IMR-90 (cell line): ENCODE measurements at regions not wholly inside any gene's neighbourhood (a gene's known extent, or its start where the extent isn't known, plus 50 kb on each side); places are given as distances from the start of the nearest gene placed in this dataset.

Experiments
- ATAC-seq: fragments of 200-7000 bp; cut with Tn5 transposase; 2 replicates; pipeline ENCODE4 v1.9.1; 2020; ENCODE audit warnings: low read depth, mild to moderate bottlenecking, moderate library complexity
- BruUV-seq: library from RNA; stranded (reverse); fragments of 400-500 nt; replicated peaks from 2 replicates; lab custom pipeline; 2021; lab: Mats Ljungman, UMichigan
- CTCF ChIA-PET: fragments of 300-600 bp; formaldehyde crosslinking; extraction: SDS; loops from one replicate; lab custom pipeline; 2021; ENCODE audit warnings: antibody characterized with exemption; lab: Yijun Ruan, JAX
- POLR2A ChIA-PET: fragments of 300-600 bp; sonication (Branson Sonifier 250); formaldehyde crosslinking; loops from one replicate; lab custom pipeline; 2022; ENCODE audit warnings: antibody characterized with exemption; ENCODE audit not compliant: unreplicated experiment; lab: Charles Lee
- DNase-seq: peaks from one replicate; pipeline ENCODE4 v3.0.0; 2013
- H2AFZ ChIP-seq: replicated peaks from 2 replicates; pipeline ENCODE3; 2013; ENCODE audit warnings: low read length, mild to moderate bottlenecking; ENCODE audit not compliant: poor library complexity
- H2AK5ac ChIP-seq: 2 replicates; pipeline ENCODE4 v1.6.1; 2013; ENCODE audit warnings: low read depth, low read length, inconsistent platforms
- H2AK9ac ChIP-seq: replicated peaks from 2 replicates; pipeline ENCODE3; 2013; ENCODE audit warnings: mild to moderate bottlenecking, low read depth, low read length, moderate library complexity; ENCODE audit not compliant: poor library complexity
- H2BK120ac ChIP-seq: 2 replicates; pipeline ENCODE4 v1.6.1; 2013; ENCODE audit warnings: low read depth, low read length, inconsistent platforms
- H2BK15ac ChIP-seq: 3 replicates; pipeline ENCODE4 v1.6.1; 2013; ENCODE audit warnings: low read depth, low read length, inconsistent platforms
- H2BK20ac ChIP-seq: 2 replicates; pipeline ENCODE4 v1.6.1; 2013; ENCODE audit warnings: low read depth, mild to moderate bottlenecking, inconsistent platforms, low read length, moderate library complexity
- H2BK5ac ChIP-seq: 2 replicates; pipeline ENCODE4 v1.6.1; 2013; ENCODE audit warnings: mild to moderate bottlenecking, low read depth, low read length, inconsistent platforms; ENCODE audit not compliant: poor library complexity, severe bottlenecking
- H3K14ac ChIP-seq: replicated peaks from 2 replicates; pipeline ENCODE4 v1.6.1; 2013; ENCODE audit warnings: low read depth, low read length, inconsistent platforms
- H3K18ac ChIP-seq: 2 replicates; pipeline ENCODE4 v1.6.1; 2013; ENCODE audit warnings: low read depth, low read length, control low read depth
- H3K23ac ChIP-seq: 2 replicates; pipeline ENCODE4 v1.6.1; 2013; ENCODE audit warnings: low read depth, low read length, inconsistent platforms
- H3K27ac ChIP-seq: 2 replicates; pipeline ENCODE4 v1.5.1; 2013; ENCODE audit warnings: mild to moderate bottlenecking, control low read depth, low read length; ENCODE audit not compliant: insufficient read depth
- H3K27me3 ChIP-seq: 2 replicates; pipeline ENCODE4 v1.6.1; 2013; ENCODE audit warnings: low read length; ENCODE audit not compliant: control insufficient read depth, insufficient read depth
- H3K36me3 ChIP-seq: 2 replicates; pipeline ENCODE4 v1.6.1; 2013; ENCODE audit warnings: low read length, mixed read lengths; ENCODE audit not compliant: control insufficient read depth, insufficient read depth
- H3K4ac ChIP-seq: 2 replicates; pipeline ENCODE4 v1.6.1; 2013; ENCODE audit warnings: low read depth, low read length, inconsistent platforms
- H3K4me1 ChIP-seq: 2 replicates; pipeline ENCODE4 v1.6.1; 2013; ENCODE audit warnings: low read length, mixed read lengths; ENCODE audit not compliant: control insufficient read depth, insufficient read depth
- H3K4me2 ChIP-seq: 2 replicates; pipeline ENCODE4 v1.6.1; 2013; ENCODE audit warnings: low read depth, mild to moderate bottlenecking, control low read depth, low read length, moderate library complexity
- H3K4me3 ChIP-seq: 2 replicates; pipeline ENCODE4 v1.5.1; 2013; ENCODE audit warnings: low read depth, mild to moderate bottlenecking, control low read depth, low read length, moderate library complexity; ENCODE audit not compliant: insufficient read depth
- H3K56ac ChIP-seq: 2 replicates; pipeline ENCODE4 v1.6.1; 2013; ENCODE audit warnings: low read length, inconsistent platforms; ENCODE audit not compliant: insufficient read depth; ENCODE audit errors: extremely low read depth
- H3K79me1 ChIP-seq, 2 experiments: 2 replicates each; pipeline ENCODE4 v1.6.1; 2013; ENCODE audit warnings: low read length in 2 of 2, inconsistent platforms in 1 of 2, low read depth in 1 of 2
- H3K9ac ChIP-seq: 2 replicates; pipeline ENCODE4 v1.6.1; 2013; ENCODE audit warnings: low read depth, low read length, control low read depth
- H3K9me1 ChIP-seq: 2 replicates; pipeline ENCODE4 v1.6.1; 2013; ENCODE audit warnings: low read length, inconsistent platforms; ENCODE audit not compliant: insufficient read depth
- H3K9me3 ChIP-seq: 2 replicates; pipeline ENCODE4 v1.6.1; 2013; ENCODE audit warnings: low read length; ENCODE audit not compliant: control insufficient read depth, insufficient read depth
- H4K20me1 ChIP-seq: 2 replicates; pipeline ENCODE4 v1.6.1; 2013; ENCODE audit warnings: low read length, inconsistent platforms; ENCODE audit not compliant: insufficient read depth
- H4K5ac ChIP-seq: 2 replicates; pipeline ENCODE4 v1.6.1; 2013; ENCODE audit warnings: mild to moderate bottlenecking, low read depth, low read length, control low read depth
- H4K8ac ChIP-seq, 2 experiments: 2 replicates each; pipeline ENCODE4 v1.6.1; 2013; ENCODE audit warnings: low read depth in 2 of 2, low read length in 2 of 2, control low read depth in 1 of 2, inconsistent platforms in 1 of 2
- H4K91ac ChIP-seq: 2 replicates; pipeline ENCODE4 v1.6.1; 2013; ENCODE audit warnings: low read depth, low read length, inconsistent platforms; ENCODE audit not compliant: insufficient read depth
- FOS ChIP-seq: fragments of 150-350 bp; IDR thresholded peaks from 2 replicates; pipeline ENCODE4 v1.6.1; 2016; ENCODE audit warnings: low read depth, low read length
- POLR2A ChIP-seq: IDR thresholded peaks from 2 replicates; pipeline ENCODE4 v1.6.1; 2012; ENCODE audit warnings: mild to moderate bottlenecking, low read depth, low read length
- RAD21 ChIP-seq: IDR thresholded peaks from 2 replicates; pipeline ENCODE4 v1.6.1; 2012; ENCODE audit warnings: low read length, improper control_type of control experiment
- SMC3 ChIP-seq: fragments of 150-350 bp; IDR thresholded peaks from 2 replicates; pipeline ENCODE4 v1.6.1; 2016; ENCODE audit warnings: low read depth, mild to moderate bottlenecking, antibody characterized with exemption, low read length, moderate library complexity
- WGBS, 2 experiments: methylation state at CpG; one replicate each; pipeline versions ENCODE4 v1.1.5 to v1.1.7; 2013; ENCODE audit warnings: missing lambda C conversion rate in 2 of 2; ENCODE audit not compliant: insufficient read length in 1 of 2; ENCODE audit errors: extremely low coverage in 2 of 2; 5-methylcytosine and 5-hydroxymethylcytosine counted together
- dilution Hi-C: fragments of 300-500 bp; cut with HindIII; formaldehyde crosslinking; loops from one replicate; pipeline ENCODE4 v1.14.3; 2018; ENCODE audit warnings: low sequenced_read_pairs; ENCODE audit not compliant: unreplicated experiment
- in situ Hi-C: fragments of 300-500 bp; cut with MboI; formaldehyde crosslinking; loops from 3 replicates; pipeline ENCODE4 v1.14.3; 2019; ENCODE audit warnings: low sequenced_read_pairs, inconsistent platforms, mixed read lengths
- intact Hi-C: fragments of 100-400 bp; cut with micrococcal nuclease; formaldehyde crosslinking; loops from 2 replicates; pipeline ENCODE4 v1.10.0; 2022

DNA sequence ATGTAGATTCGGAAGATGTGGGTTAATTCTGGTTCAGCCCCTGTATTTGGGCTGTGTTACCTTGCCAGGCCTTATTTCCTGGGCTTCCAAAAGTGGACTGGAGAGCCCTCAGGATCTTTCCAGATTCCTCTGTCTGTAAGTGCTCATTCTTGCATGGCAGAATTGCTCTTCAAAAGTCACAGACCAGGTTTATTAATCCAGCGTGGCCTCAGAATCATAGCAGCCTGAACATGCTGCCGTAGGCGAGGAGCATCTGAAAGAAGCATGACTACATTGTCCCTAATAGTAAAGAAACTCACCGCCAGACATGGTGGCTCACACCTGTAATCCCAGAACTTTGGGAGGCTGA, 307.8 kb downstream of the GADD45G start:
- H3K36me3 ChIP-seq = no peaks in the 10 kb centered on the region
- H3K9ac ChIP-seq = no peak overlapping the region
- no peak overlapping the region for H2AK5ac ChIP-seq
- no peak overlapping the region for H2BK20ac ChIP-seq
- ATAC-seq (no peak), DNase-seq (no peak)
- no TSS peak for BruUV-seq
- H3K4me3 ChIP-seq = no peak overlapping the region
- dilution Hi-C loops = no loop called here
- in situ Hi-C loops = no loop called here
- no peak overlapping the region for H2BK5ac ChIP-seq
- no peak overlapping the region for H2AFZ ChIP-seq
- H4K8ac ChIP-seq = no peak overlapping the region
- H3K9me1 ChIP-seq = no peaks in the 10 kb centered on the region
- H3K27me3 ChIP-seq = no peaks in the 10 kb centered on the region
- H4K91ac ChIP-seq = no peak overlapping the region
- H4K5ac ChIP-seq = no peak overlapping the region
- H2BK15ac ChIP-seq = no peak overlapping the region
- no peaks in the 10 kb centered on the region for H3K4me1 ChIP-seq
- H3K23ac ChIP-seq = no peak overlapping the region
- H3K4me2 ChIP-seq = no peak overlapping the region
- H3K27ac ChIP-seq = no peak overlapping the region
- no peak overlapping the region for H2BK120ac ChIP-seq
- CTCF ChIA-PET = no interaction called here
- POLR2A ChIA-PET = no interaction called here
- WGBS, 2 experiments = 90% methylated on average over 2 of the region's 5 CpGs; no CpG with 5 or more reads in 1 of the 2 experiments
- no peak overlapping the region for H3K18ac ChIP-seq
- no peak overlapping the region for H3K4ac ChIP-seq
- TF ChIP-seq FOS (no peak), POLR2A (no peak), RAD21 (no peak), SMC3 (no peak)
- no peak overlapping the region for H3K14ac ChIP-seq
- no peak overlapping the region for H3K56ac ChIP-seq
- intact Hi-C loops = no loop called here
- no peaks in the 10 kb centered on the region for H3K79me1 ChIP-seq
- no peaks in the 10 kb centered on the region for H4K20me1 ChIP-seq
- no peaks in the 10 kb centered on the region for H3K9me3 ChIP-seq
- H2AK9ac ChIP-seq = no peak overlapping the region
